CD4-positive, alpha-beta T cell treated with Interleukin-4 for 1 hour (primary cell): ENCODE measurements at regions not wholly inside any gene's neighbourhood (a gene's known extent, or its start where the extent isn't known, plus 50 kb on each side); places are given as distances from the start of the nearest gene placed in this dataset.

Source experiments
- DNase-seq, 2 donors: peaks; one replicate each; pipeline ENCODE4 v3.0.0-alpha.2; 2020 to 2022

GRCh38 chrX:7216981-7217587, 69.1 kb upstream of the PUDP start:
- DNase-seq, result no peak

- DNase-seq, result no peak
These were observed 67.9 kb upstream of the PUDP start for GRCh38 chrX:7215842-7216241.

DNA sequence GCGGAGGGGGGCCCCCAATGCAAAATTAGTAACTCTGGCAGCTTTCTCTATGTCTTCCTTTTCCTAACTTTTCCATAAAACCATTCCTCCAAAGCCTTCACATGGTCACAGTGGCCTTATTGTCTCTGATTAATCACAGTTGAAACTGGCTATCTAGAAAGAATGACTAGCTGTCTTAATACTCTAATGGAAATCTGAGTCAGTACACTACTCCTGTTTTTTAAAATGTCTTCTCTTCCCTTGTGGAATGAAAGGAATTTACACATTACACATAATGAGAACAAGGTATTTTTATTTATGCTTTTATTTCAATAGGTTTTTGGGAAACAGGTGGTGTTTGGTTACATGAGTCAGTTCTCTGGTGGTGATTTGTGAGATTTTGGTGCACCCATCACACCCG, 66.3 kb upstream of the PUDP start:
- DNase-seq, result no peak

GRCh38 chrX:7205037-7205577, 57.2 kb upstream of the PUDP start:
- DNase-seq, result no peak

- DNase-seq, result no peak
These were observed 56.7 kb upstream of the PUDP start for GRCh38 chrX:7204619-7205018.

DNA sequence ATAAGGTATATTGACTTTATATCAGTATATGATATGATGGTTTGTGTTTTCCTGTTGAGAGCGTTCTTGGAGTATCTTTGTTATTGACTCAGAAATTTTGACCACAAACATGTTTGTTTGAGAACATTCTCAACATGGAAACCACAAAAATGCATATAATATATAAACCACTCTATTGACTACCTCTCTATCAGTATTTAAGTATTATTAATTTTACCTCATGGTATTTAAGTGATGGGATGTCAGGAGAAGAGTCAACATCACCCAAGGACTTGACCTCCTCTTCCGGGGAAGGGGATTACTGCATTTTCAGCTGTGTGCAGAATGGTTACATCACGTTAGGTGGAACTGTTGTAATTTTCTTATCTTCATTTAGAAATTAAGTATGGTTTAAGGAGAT, 54.3 kb upstream of the PUDP start:
- no peak for DNase-seq

- DNase-seq, result no peak
These were observed 53.5 kb upstream of the PUDP start for GRCh38 chrX:7201496-7201895.

- no peak for DNase-seq
These were observed 50.5 kb upstream of the PUDP start for GRCh38 chrX:7198499-7198898.
